HL-60 (cell line): ENCODE measurements at regions not wholly inside any gene's neighbourhood (a gene's known extent, or its start where the extent isn't known, plus 50 kb on each side); places are given as distances from the start of the nearest gene placed in this dataset.

Experiments used
- DNase-seq, 2 experiments: peaks; one replicate each; pipeline ENCODE4 v3.0.0-alpha.2; 2010 to 2020; ENCODE audit warnings: low read depth in 1 of 2, low spot score in 1 of 2
- H3K27ac ChIP-seq: fragments of 250-450 bp; sonication (Bioruptor Pico); replicated peaks from 2 replicates; pipeline ENCODE4 v1.5.1; 2020; ENCODE audit warnings: mild to moderate bottlenecking, moderate library complexity
- H3K27me3 ChIP-seq: fragments of 250-450 bp; sonication (Bioruptor Pico); 2 replicates; pipeline ENCODE4 v1.5.1; 2021; ENCODE audit warnings: mild to moderate bottlenecking, moderate library complexity; ENCODE audit not compliant: insufficient read depth, poor library complexity, severe bottlenecking
- H3K4me3 ChIP-seq: replicated peaks from 2 replicates; pipeline ENCODE4 v1.5.1; 2011; ENCODE audit warnings: mild to moderate bottlenecking, control low read depth, low read length; ENCODE audit not compliant: insufficient read depth
- CTCF ChIP-seq: IDR thresholded peaks from one replicate; pipeline ENCODE4 v1.5.1; 2011; ENCODE audit warnings: low read length, control low read depth, inconsistent platforms; ENCODE audit not compliant: insufficient read depth
- GABPA ChIP-seq: IDR thresholded peaks from 2 replicates; pipeline ENCODE4 v1.6.1; 2012; ENCODE audit warnings: low read depth
- POLR2AphosphoS5 ChIP-seq: IDR thresholded peaks from 2 replicates; pipeline ENCODE4 v1.6.1; 2012; ENCODE audit warnings: low read depth
- SPI1 ChIP-seq: IDR thresholded peaks from 2 replicates; pipeline ENCODE4 v1.6.1; 2012; ENCODE audit warnings: low read depth, mild to moderate bottlenecking, borderline replicate concordance
- TF ChIP-seq, protein P1 (sequence below): IDR thresholded peaks from 2 replicates; pipeline ENCODE4 v1.6.1; 2012; ENCODE audit warnings: low read depth; ENCODE audit not compliant: insufficient replicate concordance

DNA sequence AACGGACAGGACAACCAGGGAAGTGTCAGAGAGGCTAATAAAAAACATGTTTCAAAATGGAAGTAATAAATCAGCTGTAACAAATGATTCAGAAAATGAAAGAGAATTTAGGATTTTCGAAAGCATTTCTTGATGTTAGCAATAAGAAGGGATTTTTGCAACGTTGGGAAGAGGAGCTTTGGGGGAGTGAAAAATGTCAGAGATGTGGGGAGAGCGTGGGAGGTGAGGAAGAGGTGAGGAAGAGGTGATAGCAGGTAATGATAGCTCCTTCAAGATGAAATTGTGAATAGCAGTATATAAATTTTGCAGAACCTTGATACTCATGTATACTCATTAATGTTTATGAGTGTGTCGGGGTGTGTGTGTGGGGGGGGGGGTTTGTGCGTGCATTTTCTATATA lies 76.2 kb upstream of the COX10 start:
- TF ChIP-seq, protein P1, sequence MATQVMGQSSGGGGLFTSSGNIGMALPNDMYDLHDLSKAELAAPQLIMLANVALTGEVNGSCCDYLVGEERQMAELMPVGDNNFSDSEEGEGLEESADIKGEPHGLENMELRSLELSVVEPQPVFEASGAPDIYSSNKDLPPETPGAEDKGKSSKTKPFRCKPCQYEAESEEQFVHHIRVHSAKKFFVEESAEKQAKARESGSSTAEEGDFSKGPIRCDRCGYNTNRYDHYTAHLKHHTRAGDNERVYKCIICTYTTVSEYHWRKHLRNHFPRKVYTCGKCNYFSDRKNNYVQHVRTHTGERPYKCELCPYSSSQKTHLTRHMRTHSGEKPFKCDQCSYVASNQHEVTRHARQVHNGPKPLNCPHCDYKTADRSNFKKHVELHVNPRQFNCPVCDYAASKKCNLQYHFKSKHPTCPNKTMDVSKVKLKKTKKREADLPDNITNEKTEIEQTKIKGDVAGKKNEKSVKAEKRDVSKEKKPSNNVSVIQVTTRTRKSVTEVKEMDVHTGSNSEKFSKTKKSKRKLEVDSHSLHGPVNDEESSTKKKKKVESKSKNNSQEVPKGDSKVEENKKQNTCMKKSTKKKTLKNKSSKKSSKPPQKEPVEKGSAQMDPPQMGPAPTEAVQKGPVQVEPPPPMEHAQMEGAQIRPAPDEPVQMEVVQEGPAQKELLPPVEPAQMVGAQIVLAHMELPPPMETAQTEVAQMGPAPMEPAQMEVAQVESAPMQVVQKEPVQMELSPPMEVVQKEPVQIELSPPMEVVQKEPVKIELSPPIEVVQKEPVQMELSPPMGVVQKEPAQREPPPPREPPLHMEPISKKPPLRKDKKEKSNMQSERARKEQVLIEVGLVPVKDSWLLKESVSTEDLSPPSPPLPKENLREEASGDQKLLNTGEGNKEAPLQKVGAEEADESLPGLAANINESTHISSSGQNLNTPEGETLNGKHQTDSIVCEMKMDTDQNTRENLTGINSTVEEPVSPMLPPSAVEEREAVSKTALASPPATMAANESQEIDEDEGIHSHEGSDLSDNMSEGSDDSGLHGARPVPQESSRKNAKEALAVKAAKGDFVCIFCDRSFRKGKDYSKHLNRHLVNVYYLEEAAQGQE: no peak
- TF ChIP-seq CTCF: no peak
- TF ChIP-seq SPI1: no peak
- TF ChIP-seq POLR2AphosphoS5: no peak
- no peak for TF ChIP-seq GABPA
- no peak overlapping the region for H3K27ac ChIP-seq
- H3K27me3 ChIP-seq: no peaks in the 10 kb centered on the region
- no peak for DNase-seq
- H3K4me3 ChIP-seq: no peak overlapping the region

DNA sequence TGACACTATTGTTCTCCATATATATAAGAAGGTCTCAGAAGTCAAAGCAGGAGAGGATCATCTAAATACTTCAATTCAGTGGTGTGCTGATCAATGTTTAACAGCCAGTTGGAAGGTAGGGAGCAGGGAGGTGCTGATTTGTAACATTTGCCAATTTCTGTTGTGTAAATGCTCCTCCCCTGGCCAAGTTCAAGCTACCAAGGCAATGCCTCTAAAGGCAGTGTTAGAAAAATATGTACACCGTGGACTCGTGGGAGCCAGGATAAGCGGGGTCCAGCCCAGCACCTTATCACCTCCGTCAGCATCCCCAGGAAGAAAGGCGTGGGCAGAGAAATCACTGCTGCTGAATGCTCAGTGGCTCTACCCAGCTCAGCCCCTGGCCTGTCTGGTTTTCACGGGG lies 75.3 kb upstream of the COX10 start:
- no peak for DNase-seq
- no peak overlapping the region for H3K4me3 ChIP-seq
- no peak for TF ChIP-seq CTCF
- no peak for TF ChIP-seq GABPA
- TF ChIP-seq, protein P1: no peak
- no peak for TF ChIP-seq SPI1
- no peak for TF ChIP-seq POLR2AphosphoS5

GRCh38 chr17:13995856-13996271 lies 73.4 kb upstream of the COX10 start:
- TF ChIP-seq CTCF: no peak
- no peak for TF ChIP-seq SPI1
- TF ChIP-seq, protein P1: no peak
- no peak for TF ChIP-seq GABPA
- TF ChIP-seq POLR2AphosphoS5: no peak
- no peak for DNase-seq
- H3K4me3 ChIP-seq: no peak overlapping the region
- no peak overlapping the region for H3K27ac ChIP-seq
- H3K27me3 ChIP-seq: no peaks in the 10 kb centered on the region

More for the DNA sequence above, 75.3 kb upstream of the COX10 start:
- Histone ChIP-seq H3K27me3 (no peaks in the 10 kb centered on the region), H3K27ac (no peak overlapping the region)
